ENCODE measurements at regions not wholly inside any gene's neighbourhood (a gene's known extent, or its start where the extent isn't known, plus 50 kb on each side); places are given as distances from the start of the nearest gene placed in this dataset.

DNA sequence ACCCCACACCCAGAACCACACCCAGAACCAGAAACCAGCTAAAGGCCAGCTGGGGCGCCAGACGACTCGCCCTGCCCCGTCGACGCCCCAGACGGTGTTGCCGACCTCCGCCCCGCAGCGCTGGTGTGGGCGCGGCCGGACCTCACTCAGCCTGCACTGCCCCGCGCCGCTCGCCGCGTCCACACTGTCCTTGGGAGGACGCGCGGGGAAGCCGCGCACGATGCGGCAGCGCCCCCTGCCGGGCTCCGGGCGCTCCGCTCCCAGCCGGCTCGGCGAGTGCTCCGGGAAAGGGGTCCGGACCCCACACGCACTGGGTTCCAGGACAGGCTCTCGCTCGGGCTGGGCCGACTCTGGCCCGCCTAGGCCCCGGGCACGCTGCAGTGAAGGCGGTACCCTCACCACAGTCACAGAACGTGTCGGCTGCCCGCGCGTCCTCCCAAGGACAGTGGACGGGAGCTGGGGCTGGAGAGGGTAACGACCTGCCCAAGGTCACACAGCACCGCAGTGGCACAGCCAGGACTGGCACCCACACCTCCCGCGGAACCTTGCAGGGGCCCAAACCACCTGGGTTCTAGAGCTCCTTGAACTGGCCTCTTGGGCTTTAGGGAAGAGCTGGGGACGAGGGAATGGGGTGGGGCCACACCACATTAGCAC is 90.2 kb downstream of the DMRTA2 start (continued):
- TF ChIP-seq GABPB1 (CRISPR knock-in tag; IDR thresholded peaks at IDR 0.05): peak; percentile 43; the same call in 1 of the 2 replicates
- TF ChIP-seq, protein P1, sequence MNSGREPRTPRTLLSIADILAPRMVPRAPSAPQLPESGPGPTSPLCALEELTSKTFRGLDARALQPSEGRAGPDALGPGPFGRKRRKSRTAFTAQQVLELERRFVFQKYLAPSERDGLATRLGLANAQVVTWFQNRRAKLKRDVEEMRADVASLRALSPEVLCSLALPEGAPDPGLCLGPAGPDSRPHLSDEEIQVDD (CRISPR knock-in tag; IDR thresholded peaks at IDR 0.05; ENCODE audit: borderline replicate concordance): no peak
- TF ChIP-seq ZBTB1 (CRISPR knock-in tag; IDR thresholded peaks at IDR 0.05; ENCODE audit: borderline replicate concordance): no peak
- TF ChIP-seq TBX2 (CRISPR knock-in tag; IDR thresholded peaks at IDR 0.05; ENCODE audit: borderline replicate concordance): no peak; the same call in 1 of the 2 replicates
- TF ChIP-seq, protein P2, sequence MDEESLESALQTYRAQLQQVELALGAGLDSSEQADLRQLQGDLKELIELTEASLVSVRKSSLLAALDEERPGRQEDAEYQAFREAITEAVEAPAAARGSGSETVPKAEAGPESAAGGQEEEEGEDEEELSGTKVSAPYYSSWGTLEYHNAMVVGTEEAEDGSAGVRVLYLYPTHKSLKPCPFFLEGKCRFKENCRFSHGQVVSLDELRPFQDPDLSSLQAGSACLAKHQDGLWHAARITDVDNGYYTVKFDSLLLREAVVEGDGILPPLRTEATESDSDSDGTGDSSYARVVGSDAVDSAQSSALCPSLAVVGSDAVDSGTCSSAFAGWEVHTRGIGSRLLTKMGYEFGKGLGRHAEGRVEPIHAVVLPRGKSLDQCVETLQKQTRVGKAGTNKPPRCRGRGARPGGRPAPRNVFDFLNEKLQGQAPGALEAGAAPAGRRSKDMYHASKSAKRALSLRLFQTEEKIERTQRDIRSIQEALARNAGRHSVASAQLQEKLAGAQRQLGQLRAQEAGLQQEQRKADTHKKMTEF (CRISPR knock-in tag; IDR thresholded peaks at IDR 0.05): peak; percentile 35; the same call in 1 of the 2 replicates
- TF ChIP-seq ONECUT2 (CRISPR knock-in tag; IDR thresholded peaks at IDR 0.05): no peak
- no peak for TF ChIP-seq HNF4A (CRISPR knock-in tag; IDR thresholded peaks at IDR 0.05)
- TF ChIP-seq RARG (CRISPR knock-in tag; IDR thresholded peaks at IDR 0.05; ENCODE audit: low read depth): no peak
- peak; percentile 19; the same call in 1 of the 2 replicates for TF ChIP-seq ZBTB7B (CRISPR knock-in tag; IDR thresholded peaks at IDR 0.05)
- no peak for TF ChIP-seq ZNF264 (CRISPR knock-in tag; IDR thresholded peaks at IDR 0.05)
- TF ChIP-seq ZSCAN29 (CRISPR knock-in tag; conservative IDR thresholded peaks at IDR 0.05): peak; percentile 99
- TF ChIP-seq, protein P3, sequence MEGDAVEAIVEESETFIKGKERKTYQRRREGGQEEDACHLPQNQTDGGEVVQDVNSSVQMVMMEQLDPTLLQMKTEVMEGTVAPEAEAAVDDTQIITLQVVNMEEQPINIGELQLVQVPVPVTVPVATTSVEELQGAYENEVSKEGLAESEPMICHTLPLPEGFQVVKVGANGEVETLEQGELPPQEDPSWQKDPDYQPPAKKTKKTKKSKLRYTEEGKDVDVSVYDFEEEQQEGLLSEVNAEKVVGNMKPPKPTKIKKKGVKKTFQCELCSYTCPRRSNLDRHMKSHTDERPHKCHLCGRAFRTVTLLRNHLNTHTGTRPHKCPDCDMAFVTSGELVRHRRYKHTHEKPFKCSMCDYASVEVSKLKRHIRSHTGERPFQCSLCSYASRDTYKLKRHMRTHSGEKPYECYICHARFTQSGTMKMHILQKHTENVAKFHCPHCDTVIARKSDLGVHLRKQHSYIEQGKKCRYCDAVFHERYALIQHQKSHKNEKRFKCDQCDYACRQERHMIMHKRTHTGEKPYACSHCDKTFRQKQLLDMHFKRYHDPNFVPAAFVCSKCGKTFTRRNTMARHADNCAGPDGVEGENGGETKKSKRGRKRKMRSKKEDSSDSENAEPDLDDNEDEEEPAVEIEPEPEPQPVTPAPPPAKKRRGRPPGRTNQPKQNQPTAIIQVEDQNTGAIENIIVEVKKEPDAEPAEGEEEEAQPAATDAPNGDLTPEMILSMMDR (CRISPR knock-in tag; IDR thresholded peaks at IDR 0.05): peak; percentile 85
- TF ChIP-seq, protein P4, sequence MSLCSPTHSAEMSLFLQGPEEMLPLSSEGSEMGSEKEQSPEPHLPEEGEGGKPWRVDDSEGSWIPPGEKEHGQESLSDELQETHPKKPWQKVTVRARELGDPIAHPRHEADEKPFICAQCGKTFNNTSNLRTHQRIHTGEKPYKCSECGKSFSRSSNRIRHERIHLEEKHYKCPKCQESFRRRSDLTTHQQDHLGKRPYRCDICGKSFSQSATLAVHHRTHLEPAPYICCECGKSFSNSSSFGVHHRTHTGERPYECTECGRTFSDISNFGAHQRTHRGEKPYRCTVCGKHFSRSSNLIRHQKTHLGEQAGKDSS (CRISPR knock-in tag; IDR thresholded peaks at IDR 0.05; ENCODE audit: borderline replicate concordance, low read depth): peak; percentile 45; the same call in 1 of the 2 replicates
- TF ChIP-seq MLXIP (CRISPR knock-in tag; IDR thresholded peaks at IDR 0.05; ENCODE audit: borderline replicate concordance): no peak
- TF ChIP-seq BRF2 (CRISPR knock-in tag; IDR thresholded peaks at IDR 0.05): no peak
- 0 out of 2 replicates have a peak, but pooled peaks have one; percentile 10 for TF ChIP-seq JUND (CRISPR knock-in tag; IDR thresholded peaks at IDR 0.05)
- TF ChIP-seq SPEN (CRISPR knock-in tag; IDR thresholded peaks at IDR 0.05; ENCODE audit: low read depth): no peak
- 0 out of 2 replicates have a peak, but pooled peaks have one; percentile 27 for TF ChIP-seq REL (CRISPR knock-in tag; conservative IDR thresholded peaks at IDR 0.05)
- peak; percentile 88 for TF ChIP-seq RAD21 (CRISPR knock-in tag; IDR thresholded peaks at IDR 0.05)
- no peak for TF ChIP-seq TARDBP (CRISPR knock-in tag; IDR thresholded peaks at IDR 0.05)
- TF ChIP-seq ZNF253 (CRISPR knock-in tag; IDR thresholded peaks at IDR 0.05; ENCODE audit: borderline replicate concordance): no peak
- TF ChIP-seq HDAC1 (CRISPR knock-in tag; IDR thresholded peaks at IDR 0.05): peak; percentile 44
